ENCODE measurements at regions not wholly inside any gene's neighbourhood (a gene's known extent, or its start where the extent isn't known, plus 50 kb on each side); places are given as distances from the start of the nearest gene placed in this dataset.

- no peak for DNase-seq
Observed at GRCh38 chr3:146308222-146308621, 57.3 kb upstream of the PLSCR4 start.

GRCh38 chr3:146307456-146307725 is 56.5 kb upstream of the PLSCR4 start:
- no peak for DNase-seq

- DNase-seq, result no peak
Observed at GRCh38 chr3:146306656-146307455, 56.0 kb upstream of the PLSCR4 start.

- no peak for DNase-seq
Observed at GRCh38 chr3:146305808-146306423, 55.0 kb upstream of the PLSCR4 start.

GRCh38 chr3:146300768-146301167 is 49.9 kb upstream of the PLSCR4 start:
- DNase-seq, result no peak

Data from NCI-H1694 (cell line).